Transverse colon (tissue), 3 donors: ENCODE measurements at regions not wholly inside any gene's neighbourhood (a gene's known extent, or its start where the extent isn't known, plus 50 kb on each side); places are given as distances from the start of the nearest gene placed in this dataset.

ENCODE experiments used
- CTCF ChIP-seq, 5 experiments: fragments of 200-600 bp in 3 of 5; fragments of 450-650 bp in 2 of 5; sonication (generic) in 3 of 5; IDR thresholded peaks; 1 replicate in 2 of 5; 2 replicates in 3 of 5; pipeline ENCODE4 v1.5.1; 2016 to 2017; ENCODE audit warnings: antibody characterized with exemption in 5 of 5, inconsistent platforms in 3 of 5, mild to moderate bottlenecking in 2 of 5, moderate library complexity in 1 of 5
- EP300 ChIP-seq: sonication (generic); formaldehyde crosslinking; IDR thresholded peaks from one replicate; pipeline ENCODE4 v1.6.1; 2017; ENCODE audit warnings: antibody characterized with exemption, low read depth

GRCh38 chr14:86083616-86084015 lies 553.7 kb downstream of the FLRT2 start:
- no peak for TF ChIP-seq CTCF (IDR thresholded peaks at IDR 0.05)
- no peak for TF ChIP-seq EP300
